Stimulated activated naive CD8-positive, alpha-beta T cell treated with anti-CD3 and anti-CD28 coated beads, Interleukin-15, Interleukin-2, amounts not matched to agents 100 ng/mL and 50 ng/mL, for 24 hours (primary cell): ENCODE measurements at regions not wholly inside any gene's neighbourhood (a gene's known extent, or its start where the extent isn't known, plus 50 kb on each side); places are given as distances from the start of the nearest gene placed in this dataset.
A peak's percentile ranks its signal among the peaks of the same experiment; 100 is the strongest.

Source experiments
- H3K27ac Mint-ChIP-seq: one replicate; pipeline ENCODE4 v1.8.0; 2021; ENCODE audit warnings: mild to moderate bottlenecking, mixed read lengths
- H3K27me3 Mint-ChIP-seq: one replicate; pipeline ENCODE4 v1.8.0; 2021; ENCODE audit warnings: mixed read lengths
- H3K36me3 Mint-ChIP-seq: one replicate; pipeline ENCODE4 v1.8.0; 2021; ENCODE audit warnings: low read depth, mixed read lengths
- H3K4me1 Mint-ChIP-seq: one replicate; pipeline ENCODE4 v1.8.0; 2021; ENCODE audit warnings: low read depth, mixed read lengths
- H3K4me3 Mint-ChIP-seq: one replicate; pipeline ENCODE4 v1.8.0; 2021; ENCODE audit warnings: mild to moderate bottlenecking, mixed read lengths
- H3K9me3 Mint-ChIP-seq: one replicate; pipeline ENCODE4 v1.8.0; 2021; ENCODE audit warnings: mixed read lengths

DNA sequence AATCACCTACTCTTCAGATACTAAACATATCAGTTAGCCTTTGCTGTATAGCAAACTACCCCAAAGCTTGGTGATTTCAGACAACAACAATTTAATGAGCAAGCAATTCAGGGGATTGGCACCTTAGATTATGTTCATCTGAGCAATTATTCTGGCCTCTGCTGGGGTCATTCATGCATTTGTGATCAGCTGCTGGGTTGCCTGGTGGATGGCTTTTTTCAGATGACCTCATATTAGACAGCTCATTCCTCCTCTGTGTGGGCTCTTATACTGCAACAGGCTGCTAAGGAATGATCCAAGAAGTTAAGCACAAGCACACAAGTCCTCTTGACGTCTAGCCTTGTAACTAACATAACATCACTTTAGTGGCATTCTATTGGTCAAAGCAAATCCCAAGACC lies 153.0 kb upstream of the PPP1R2C start:
- Mint-ChIP-seq H3K27ac (no peak overlapping the region), H3K36me3 (no peaks in the 10 kb centered on the region), H3K4me3 (no peak overlapping the region), H3K9me3 (no peaks in the 10 kb centered on the region), H3K27me3 (no peaks in the 10 kb centered on the region), H3K4me1 (peaks cover 22% of the 10 kb centered on the region)

DNA sequence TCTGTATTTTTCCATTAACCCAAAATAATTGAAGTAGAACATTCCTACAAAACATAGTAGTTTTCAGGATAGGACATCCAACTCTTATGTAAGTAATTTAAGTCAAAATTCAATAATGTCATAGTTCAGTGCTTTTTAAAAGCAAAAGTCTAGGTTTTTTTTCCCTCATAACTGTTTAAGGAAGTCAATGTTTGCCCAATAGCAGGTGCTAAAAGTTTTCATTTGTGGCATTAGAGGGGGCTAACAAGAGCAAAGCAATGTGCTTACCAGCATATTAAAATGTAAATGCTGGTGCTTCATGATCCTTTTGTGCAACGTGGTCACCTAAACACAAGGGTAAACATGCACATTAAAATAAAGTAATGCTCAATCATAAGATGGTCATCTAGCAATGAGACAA lies 155.2 kb upstream of the PPP1R2C start:
- no peak overlapping the region for H3K27ac Mint-ChIP-seq
- no peaks in the 10 kb centered on the region for H3K27me3 Mint-ChIP-seq
- no peak overlapping the region for H3K4me3 Mint-ChIP-seq
- H3K9me3 Mint-ChIP-seq, result no peaks in the 10 kb centered on the region
- peaks cover 22% of the 10 kb centered on the region for H3K4me1 Mint-ChIP-seq
- peaks cover 2% of the 10 kb centered on the region for H3K36me3 Mint-ChIP-seq

DNA sequence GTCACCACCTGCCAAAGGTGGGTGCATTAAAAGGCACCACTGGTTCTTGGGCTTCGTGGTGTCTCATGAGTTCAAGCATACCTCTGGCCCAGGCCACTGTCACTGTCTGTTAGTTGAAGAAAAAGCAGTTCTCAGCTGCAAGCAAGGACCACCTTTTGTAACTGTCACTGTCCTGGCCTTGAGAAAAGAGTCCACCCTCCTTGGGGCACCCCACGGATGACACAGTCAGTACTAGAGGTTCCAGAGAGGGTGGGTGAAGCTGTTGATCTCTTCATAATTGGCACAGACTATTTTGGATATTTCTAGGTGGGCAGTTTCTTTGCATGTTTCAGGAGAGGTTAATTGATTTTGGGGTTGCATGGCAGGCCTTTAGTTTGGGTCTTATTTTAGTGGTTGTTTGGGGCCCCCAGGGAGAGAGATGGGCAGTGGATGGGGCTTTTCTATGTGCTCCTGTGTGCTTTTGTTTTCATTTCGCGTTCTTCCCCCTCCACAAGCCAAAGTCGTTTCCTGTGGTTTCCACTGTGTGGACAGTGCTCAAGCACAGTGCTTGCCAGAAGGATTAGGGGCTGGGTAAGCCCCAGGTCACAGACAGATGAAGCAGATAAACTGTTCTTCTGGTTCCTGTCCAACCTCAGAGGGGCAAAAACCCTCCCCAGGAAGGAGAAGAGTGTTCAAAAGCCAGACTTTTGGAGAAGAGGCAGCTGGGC lies 156.2 kb upstream of the PPP1R2C start:
- Mint-ChIP-seq H3K27ac (peak overlapping the region; percentile 82), H3K4me1 (peaks cover 22% of the 10 kb centered on the region), H3K4me3 (peak overlapping the region; percentile 59), H3K9me3 (no peaks in the 10 kb centered on the region), H3K36me3 (peaks cover 9% of the 10 kb centered on the region), H3K27me3 (no peaks in the 10 kb centered on the region)

DNA sequence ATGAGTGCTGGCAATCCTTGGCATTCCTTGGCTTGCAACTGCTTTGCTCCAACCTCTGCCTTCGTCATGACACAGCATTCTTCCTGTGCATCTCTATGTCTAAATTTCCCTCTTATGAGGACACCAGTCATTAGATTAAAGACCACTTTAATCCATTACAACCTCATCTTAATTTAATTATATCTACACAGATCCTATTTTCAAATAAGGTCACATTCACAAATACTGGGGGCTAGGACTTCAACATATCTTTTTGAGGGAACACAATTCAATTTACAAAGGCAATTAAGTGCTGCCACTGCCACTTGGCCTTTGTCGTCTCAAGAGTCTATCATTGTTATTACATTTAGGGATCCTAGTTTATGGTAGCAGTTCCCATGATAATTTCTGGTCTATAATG lies 163.7 kb upstream of the PPP1R2C start:
- H3K27ac Mint-ChIP-seq, result no peak overlapping the region
- H3K36me3 Mint-ChIP-seq, result peaks cover 9% of the 10 kb centered on the region
- H3K4me1 Mint-ChIP-seq, result peaks cover 67% of the 10 kb centered on the region
- H3K9me3 Mint-ChIP-seq, result no peaks in the 10 kb centered on the region
- H3K27me3 Mint-ChIP-seq, result no peaks in the 10 kb centered on the region
- no peak overlapping the region for H3K4me3 Mint-ChIP-seq

DNA sequence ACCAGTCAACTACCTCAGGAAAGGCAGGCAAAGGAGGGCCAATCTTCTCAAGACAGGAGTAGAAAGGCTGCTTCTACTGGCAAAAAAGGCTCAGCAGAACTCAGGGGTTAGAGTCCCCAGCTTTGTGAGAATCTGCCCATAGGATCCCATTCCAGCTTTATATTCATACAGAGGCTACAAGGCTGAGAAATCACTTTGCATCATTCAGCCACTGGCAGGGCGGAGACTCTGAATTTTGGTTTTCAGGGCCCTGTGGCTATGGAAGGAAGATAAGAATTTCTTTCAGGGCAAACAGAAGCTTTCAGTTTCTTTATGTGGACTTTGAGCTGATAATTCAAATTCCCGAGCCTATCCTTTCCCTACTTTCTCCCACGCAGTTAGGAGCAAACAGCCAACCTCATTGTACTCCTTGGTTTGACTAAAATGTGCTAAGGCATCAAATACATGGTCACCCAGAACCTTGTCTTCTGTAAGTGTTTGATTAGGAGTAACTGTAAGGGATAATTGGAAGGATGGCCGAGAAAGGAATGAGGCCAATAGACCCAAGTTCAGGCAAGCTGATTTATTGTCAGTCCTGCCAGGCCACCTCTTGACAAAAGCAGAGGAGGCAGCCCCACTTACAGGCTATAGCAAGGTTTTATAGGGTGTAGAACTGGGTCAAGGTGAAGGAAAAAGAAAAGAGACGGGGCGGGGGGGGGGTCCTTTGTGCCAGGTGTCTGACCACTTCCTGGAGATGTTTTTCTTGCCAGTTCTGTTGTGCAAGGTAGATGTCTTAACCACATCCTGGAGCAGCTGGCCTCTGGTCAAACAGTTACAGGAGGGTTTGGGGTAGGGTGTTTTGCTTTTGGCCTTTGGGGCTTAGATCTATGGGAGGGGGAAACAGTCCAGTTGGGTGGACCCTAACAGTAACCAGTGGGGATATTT lies 165.3 kb upstream of the PPP1R2C start:
- Mint-ChIP-seq H3K9me3 (no peaks in the 10 kb centered on the region), H3K4me1 (peaks cover 84% of the 10 kb centered on the region), H3K27ac (peak overlapping the region; percentile 83), H3K27me3 (no peaks in the 10 kb centered on the region), H3K4me3 (peak overlapping the region; percentile 10), H3K36me3 (peaks cover 6% of the 10 kb centered on the region)

DNA sequence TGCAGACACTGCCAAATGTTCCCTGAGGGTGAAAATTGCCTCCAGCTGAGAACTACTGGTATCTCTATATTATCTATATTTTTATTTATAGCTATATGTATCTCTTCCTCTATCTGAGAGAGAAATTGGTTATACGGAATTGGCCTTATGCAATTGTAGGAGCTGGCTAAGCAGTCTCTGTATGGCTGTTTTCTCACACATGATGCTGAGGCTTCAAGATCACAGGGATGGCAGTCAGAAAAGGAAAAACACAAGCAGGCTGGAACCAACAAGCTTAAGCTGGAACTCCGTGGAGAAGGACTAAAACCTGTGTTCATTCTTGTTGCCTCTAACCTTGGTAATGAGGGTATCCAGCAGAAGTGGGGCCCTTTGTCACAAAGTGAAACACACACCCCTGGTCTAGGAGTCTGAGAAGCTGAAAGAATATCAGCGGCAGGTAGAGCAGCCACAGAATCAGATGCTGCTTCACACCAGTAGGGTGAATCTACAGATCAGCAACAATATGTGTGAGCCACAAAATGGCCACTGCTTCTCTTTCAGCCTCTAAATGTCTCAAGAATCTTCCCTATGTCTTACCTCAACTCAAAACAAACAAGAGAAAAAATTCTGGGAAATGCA lies 166.5 kb upstream of the PPP1R2C start:
- H3K36me3 Mint-ChIP-seq, result no peaks in the 10 kb centered on the region
- peaks cover 95% of the 10 kb centered on the region for H3K4me1 Mint-ChIP-seq
- peak overlapping the region; percentile 39 for H3K4me3 Mint-ChIP-seq
- H3K27me3 Mint-ChIP-seq, result no peaks in the 10 kb centered on the region
- H3K27ac Mint-ChIP-seq, result peak overlapping the region; percentile 82
- no peaks in the 10 kb centered on the region for H3K9me3 Mint-ChIP-seq

DNA sequence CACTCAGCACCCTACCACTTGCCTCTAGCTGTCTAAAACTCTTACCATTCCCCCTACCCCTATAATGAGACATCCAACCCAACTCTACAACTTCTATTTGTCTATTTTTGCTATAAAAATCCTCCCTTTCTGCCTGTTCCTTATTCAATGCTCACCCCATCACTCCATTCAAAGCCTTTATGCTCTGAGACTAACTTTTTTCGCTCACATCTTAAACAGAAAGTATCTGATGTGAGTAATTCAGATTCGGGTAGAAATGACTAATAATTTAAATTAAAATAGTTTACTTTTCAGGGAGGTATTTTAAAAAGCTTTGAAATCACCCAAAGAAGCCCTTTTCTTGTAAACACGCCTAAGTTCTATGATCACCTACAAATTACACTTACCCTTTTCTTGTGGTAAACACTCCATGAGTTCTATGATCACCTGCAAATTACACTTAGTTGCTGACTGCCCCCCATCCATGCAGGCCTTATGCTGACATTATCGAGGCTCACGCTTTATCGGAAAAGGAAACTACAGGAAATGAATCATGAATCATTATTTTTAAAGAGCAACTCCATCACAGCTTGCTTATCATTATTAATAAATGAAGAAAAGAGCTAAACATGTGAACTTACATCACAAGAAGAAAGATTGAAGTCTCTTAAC lies 168.7 kb upstream of the PPP1R2C start:
- Mint-ChIP-seq H3K4me1 (peaks cover 89% of the 10 kb centered on the region), H3K4me3 (peak overlapping the region; percentile 75), H3K27ac (peak overlapping the region; percentile 94)

DNA sequence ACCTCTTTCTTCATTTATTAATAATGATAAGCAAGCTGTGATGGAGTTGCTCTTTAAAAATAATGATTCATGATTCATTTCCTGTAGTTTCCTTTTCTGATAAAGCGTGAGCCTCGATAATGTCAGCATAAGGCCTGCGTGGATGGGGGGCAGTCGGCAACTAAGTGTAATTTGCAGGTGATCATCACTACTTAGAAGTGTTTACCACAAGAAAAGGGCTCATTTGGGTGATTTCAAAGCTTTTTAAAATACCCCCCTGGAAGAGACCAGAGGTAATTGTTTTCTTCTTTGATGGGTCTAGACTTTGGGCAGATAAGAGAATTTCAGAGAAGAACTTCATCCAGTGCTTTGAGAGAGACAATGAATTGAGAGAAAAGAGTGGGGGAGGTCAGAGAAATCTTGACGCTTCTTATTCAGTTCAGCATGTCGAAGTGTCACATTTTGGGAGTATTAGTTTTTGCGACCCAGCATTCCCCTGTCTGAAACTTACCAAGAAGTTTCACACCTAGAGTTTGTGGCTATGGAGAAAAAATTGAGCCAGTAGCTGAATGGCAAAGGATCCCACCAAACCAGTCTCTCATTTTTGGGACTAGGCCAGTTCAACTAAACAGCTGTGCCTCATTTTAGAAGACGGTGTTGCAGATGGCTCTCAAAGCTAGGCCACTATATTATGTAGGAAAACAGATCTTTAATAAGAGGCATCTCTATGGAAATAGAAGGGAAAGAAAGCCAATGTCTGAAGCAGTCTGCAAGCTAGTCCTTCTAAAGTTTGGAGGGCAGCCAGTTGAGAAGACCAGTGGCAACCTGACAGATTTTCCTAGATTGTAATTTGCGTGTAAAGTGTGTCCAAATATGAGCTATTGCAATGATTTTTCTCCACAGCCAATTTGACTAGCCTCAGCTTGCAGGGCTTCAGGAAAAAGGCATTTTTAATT lies 171.0 kb upstream of the PPP1R2C start:
- Mint-ChIP-seq H3K9me3 (no peaks in the 10 kb centered on the region), H3K4me3 (peak overlapping the region; percentile 47), H3K27me3 (no peaks in the 10 kb centered on the region), H3K36me3 (no peaks in the 10 kb centered on the region), H3K4me1 (peaks cover 76% of the 10 kb centered on the region), H3K27ac (peak overlapping the region; percentile 94)

More for the DNA sequence above, 168.7 kb upstream of the PPP1R2C start:
- no peaks in the 10 kb centered on the region for H3K9me3 Mint-ChIP-seq
- no peaks in the 10 kb centered on the region for H3K36me3 Mint-ChIP-seq
- H3K27me3 Mint-ChIP-seq, result no peaks in the 10 kb centered on the region

DNA sequence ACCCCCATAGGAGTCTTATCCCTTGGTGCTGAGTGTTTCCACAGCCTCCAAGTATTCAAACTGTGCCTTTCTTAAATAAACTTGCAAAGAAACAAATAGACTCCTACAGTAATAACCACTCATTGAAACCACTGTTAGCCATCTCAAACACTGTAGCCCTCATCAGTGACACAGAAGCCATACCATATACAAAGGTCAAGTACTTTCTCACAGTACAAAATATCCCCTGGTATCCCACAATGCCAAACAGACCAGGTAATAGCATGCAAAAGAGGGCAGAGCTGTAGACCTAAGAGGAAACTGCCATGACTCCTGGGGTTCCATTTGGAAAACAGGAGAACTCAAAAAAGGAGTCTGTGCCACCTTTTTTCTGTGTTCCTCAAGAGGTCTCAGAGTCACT lies 173.8 kb upstream of the PPP1R2C start:
- H3K9me3 Mint-ChIP-seq, result no peaks in the 10 kb centered on the region
- H3K36me3 Mint-ChIP-seq, result no peaks in the 10 kb centered on the region
- no peak overlapping the region for H3K4me3 Mint-ChIP-seq
- H3K4me1 Mint-ChIP-seq, result peaks cover 62% of the 10 kb centered on the region
- H3K27ac Mint-ChIP-seq, result peak overlapping the region; percentile 67
- no peaks in the 10 kb centered on the region for H3K27me3 Mint-ChIP-seq

DNA sequence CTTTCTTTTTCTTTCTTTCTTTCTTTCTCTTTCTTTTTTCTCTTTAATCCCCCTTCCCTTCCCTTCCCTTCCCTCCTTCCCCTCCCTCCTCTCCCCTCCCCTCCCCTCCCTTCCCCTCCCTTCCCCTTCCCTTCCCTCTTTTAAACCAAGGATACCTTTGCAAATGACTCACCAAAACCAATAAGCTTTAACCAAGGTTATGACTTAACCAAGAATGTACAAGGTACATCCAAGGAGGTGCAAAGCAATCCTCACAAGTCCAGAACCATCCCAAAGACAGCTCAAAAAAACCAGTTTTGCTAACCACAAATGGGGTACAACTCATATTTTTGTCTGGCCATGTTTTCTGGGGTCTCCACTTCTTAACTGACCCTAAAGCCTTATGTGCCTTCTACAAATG lies 174.7 kb upstream of the PPP1R2C start:
- peaks cover 53% of the 10 kb centered on the region for H3K4me1 Mint-ChIP-seq
- peak overlapping the region; percentile 36 for H3K27ac Mint-ChIP-seq
- H3K9me3 Mint-ChIP-seq, result no peaks in the 10 kb centered on the region
- H3K4me3 Mint-ChIP-seq, result no peak overlapping the region
- H3K27me3 Mint-ChIP-seq, result no peaks in the 10 kb centered on the region
- H3K36me3 Mint-ChIP-seq, result no peaks in the 10 kb centered on the region

DNA sequence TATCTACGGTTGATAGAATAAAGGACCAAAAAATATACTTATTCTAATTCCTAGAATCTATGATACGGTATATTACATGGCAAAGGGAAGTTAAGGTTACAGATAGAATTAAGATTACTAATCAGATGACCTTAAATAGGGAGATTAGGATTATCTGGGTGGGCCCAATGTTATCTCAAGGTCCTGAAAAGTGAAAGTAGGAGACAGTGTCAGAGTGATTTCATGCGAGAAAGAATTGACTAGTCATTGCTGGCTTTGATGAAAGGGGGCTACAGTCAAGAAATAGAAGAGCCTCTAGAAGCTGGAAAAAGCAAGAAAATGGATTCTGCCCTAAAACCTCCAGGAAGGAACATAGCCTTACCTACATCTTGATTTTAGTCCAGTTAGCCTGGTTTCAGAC lies 176.9 kb upstream of the PPP1R2C start:
- H3K4me3 Mint-ChIP-seq, result no peak overlapping the region
- H3K36me3 Mint-ChIP-seq, result no peaks in the 10 kb centered on the region
- no peaks in the 10 kb centered on the region for H3K27me3 Mint-ChIP-seq
- peaks cover 31% of the 10 kb centered on the region for H3K4me1 Mint-ChIP-seq
- peak overlapping the region; percentile 26 for H3K27ac Mint-ChIP-seq
- no peaks in the 10 kb centered on the region for H3K9me3 Mint-ChIP-seq

DNA sequence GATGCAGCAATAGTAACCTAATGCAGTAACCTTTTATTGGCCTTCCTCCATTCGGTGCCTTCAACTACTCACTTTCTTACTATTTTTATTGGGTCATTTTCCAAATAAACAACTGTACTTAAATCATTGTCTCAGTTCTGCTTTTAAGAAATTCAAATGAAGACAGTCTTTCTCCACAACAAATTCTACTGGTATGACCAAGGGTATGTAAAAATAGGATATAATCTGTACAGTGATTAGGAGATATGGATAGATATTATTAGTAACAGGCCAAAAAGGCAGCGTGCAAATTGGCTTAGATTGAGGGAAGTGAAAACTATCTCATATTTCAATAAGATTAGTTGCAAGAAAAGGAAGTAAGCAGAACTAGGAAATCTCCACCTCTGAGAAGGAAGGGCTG lies 177.4 kb upstream of the PPP1R2C start:
- Mint-ChIP-seq H3K36me3 (no peaks in the 10 kb centered on the region), H3K27ac (no peak overlapping the region), H3K4me1 (peaks cover 31% of the 10 kb centered on the region), H3K27me3 (no peaks in the 10 kb centered on the region), H3K4me3 (no peak overlapping the region), H3K9me3 (no peaks in the 10 kb centered on the region)

DNA sequence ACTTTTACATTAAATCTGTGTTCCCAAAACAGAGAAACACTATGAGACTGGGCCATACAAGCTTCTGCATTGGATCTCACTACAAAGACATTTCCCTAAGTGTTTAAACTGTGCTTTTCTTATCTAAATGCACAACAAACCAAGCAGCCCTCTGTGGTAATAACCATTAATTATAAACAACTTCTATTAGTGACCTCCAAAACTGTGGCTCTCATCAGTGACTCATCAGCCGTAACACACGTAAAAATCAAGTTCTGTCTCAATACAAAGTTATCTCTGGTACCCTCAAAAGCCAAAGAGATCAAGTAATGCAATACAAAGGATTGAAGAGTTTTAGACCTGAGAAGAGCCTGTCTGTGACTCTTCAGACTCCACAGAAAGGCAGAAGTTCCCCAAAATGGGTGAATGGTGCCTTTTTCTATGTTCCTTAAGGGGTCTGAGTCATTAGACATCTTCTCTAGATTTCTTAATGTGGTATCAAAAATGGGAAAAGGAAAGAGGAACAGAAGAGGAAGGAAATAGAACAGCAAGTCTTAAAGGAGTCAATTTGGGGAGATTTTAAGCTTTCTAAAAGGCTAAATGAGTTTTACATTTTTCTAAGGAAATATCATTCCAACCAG lies 189.8 kb upstream of the PPP1R2C start:
- Mint-ChIP-seq H3K4me3 (no peak overlapping the region), H3K36me3 (no peaks in the 10 kb centered on the region), H3K9me3 (no peaks in the 10 kb centered on the region), H3K4me1 (no peaks in the 10 kb centered on the region), H3K27ac (no peak overlapping the region), H3K27me3 (no peaks in the 10 kb centered on the region)
